Colon (tissue), 2 donors: ENCODE measurements at regions not wholly inside any gene's neighbourhood (a gene's known extent, or its start where the extent isn't known, plus 50 kb on each side); places are given as distances from the start of the nearest gene placed in this dataset.

Source experiments
- FAIRE-seq: peaks from 2 replicates; lab custom pipeline; 2012; peaks lifted over from hg19 to GRCh38; lab: Jason Lieb, UNC
- donor health status: control.
- donor health status: control.

GRCh38 chr4:117429506-117429905, 344.1 kb upstream of the TRAM1L1 start:
- FAIRE-seq = no peak

- FAIRE-seq = no peak
These were observed 349.0 kb upstream of the TRAM1L1 start for GRCh38 chr4:117434424-117434823.

GRCh38 chr4:117447925-117448324, 362.5 kb upstream of the TRAM1L1 start:
- no peak for FAIRE-seq

GRCh38 chr4:117455088-117455487, 369.7 kb upstream of the TRAM1L1 start:
- no peak for FAIRE-seq

- FAIRE-seq = no peak
These were observed 381.0 kb upstream of the TRAM1L1 start for GRCh38 chr4:117466388-117466787.

- no peak for FAIRE-seq
These were observed 382.0 kb upstream of the TRAM1L1 start for GRCh38 chr4:117467404-117467803.

- no peak for FAIRE-seq
These were observed 389.6 kb upstream of the TRAM1L1 start for GRCh38 chr4:117474987-117475386.

- no peak for FAIRE-seq
These were observed 392.5 kb upstream of the TRAM1L1 start for GRCh38 chr4:117477925-117478324.

GRCh38 chr4:117478702-117479101, 393.3 kb upstream of the TRAM1L1 start:
- FAIRE-seq = no peak

- FAIRE-seq = no peak
These were observed 394.3 kb upstream of the TRAM1L1 start for GRCh38 chr4:117479673-117480072.

GRCh38 chr4:117481742-117482141, 396.4 kb upstream of the TRAM1L1 start:
- no peak for FAIRE-seq

- no peak for FAIRE-seq
These were observed 403.3 kb upstream of the TRAM1L1 start for GRCh38 chr4:117488692-117489091.

GRCh38 chr4:117489107-117489506, 403.7 kb upstream of the TRAM1L1 start:
- FAIRE-seq = no peak

- no peak for FAIRE-seq
These were observed 406.1 kb upstream of the TRAM1L1 start for GRCh38 chr4:117491516-117491915.

GRCh38 chr4:117495802-117496201, 410.4 kb upstream of the TRAM1L1 start:
- no peak for FAIRE-seq

GRCh38 chr4:117512414-117512813, 427.0 kb upstream of the TRAM1L1 start:
- FAIRE-seq = no peak

- no peak for FAIRE-seq
These were observed 429.2 kb upstream of the TRAM1L1 start for GRCh38 chr4:117514391-117515175.

GRCh38 chr4:117515921-117516320, 430.5 kb upstream of the TRAM1L1 start:
- no peak for FAIRE-seq

- FAIRE-seq = no peak
These were observed 442.2 kb upstream of the TRAM1L1 start for GRCh38 chr4:117527601-117528000.

GRCh38 chr4:117529401-117529800, 444.0 kb upstream of the TRAM1L1 start:
- FAIRE-seq = no peak

GRCh38 chr4:117533501-117533900, 448.1 kb upstream of the TRAM1L1 start:
- FAIRE-seq = no peak

- no peak for FAIRE-seq
These were observed 459.7 kb upstream of the TRAM1L1 start for GRCh38 chr4:117545039-117545438.

- no peak for FAIRE-seq
These were observed 464.1 kb upstream of the TRAM1L1 start for GRCh38 chr4:117549524-117549923.

- FAIRE-seq = no peak
These were observed 464.7 kb upstream of the TRAM1L1 start for GRCh38 chr4:117550085-117550484.
